GM12878 (cell line): ENCODE measurements at regions not wholly inside any gene's neighbourhood (a gene's known extent, or its start where the extent isn't known, plus 50 kb on each side); places are given as distances from the start of the nearest gene placed in this dataset.

Experiments
- CEBPB ChIP-seq, 2 experiments: fragments of 150-350 bp in 1 of 2; IDR thresholded peaks; 2 replicates each; pipeline ENCODE4 v1.6.1; 2012 to 2014; ENCODE audit warnings: low read depth in 2 of 2, low read length in 2 of 2, borderline replicate concordance in 1 of 2, inconsistent platforms in 1 of 2
- ESRRA ChIP-seq: IDR thresholded peaks from 2 replicates; pipeline ENCODE4 v1.6.1; 2012; ENCODE audit warnings: mild to moderate bottlenecking, low read length, improper control_type of control experiment
- ETV6 ChIP-seq, 2 experiments: fragments of 450-650 bp in 1 of 2; IDR thresholded peaks in 1 of 2; conservative IDR thresholded peaks in 1 of 2; 2 replicates each; pipeline ENCODE4 v1.6.1; 2014; ENCODE audit warnings: antibody characterized with exemption in 1 of 2, borderline replicate concordance in 1 of 2, low read depth in 1 of 2, mild to moderate bottlenecking in 1 of 2, moderate library complexity in 1 of 2
- EZH2 ChIP-seq: IDR thresholded peaks from 2 replicates; pipeline ENCODE4 v1.6.1; 2012; ENCODE audit warnings: low read depth, mild to moderate bottlenecking, control low read depth, inconsistent platforms, low read length, borderline replicate concordance; ENCODE audit not compliant: control insufficient read depth
- FOXK2 ChIP-seq: fragments of 450-650 bp; IDR thresholded peaks from 2 replicates; pipeline ENCODE4 v1.6.1; 2017; ENCODE audit warnings: mild to moderate bottlenecking, moderate library complexity
- JUND ChIP-seq: IDR thresholded peaks from 2 replicates; pipeline ENCODE4 v1.6.1; 2012; ENCODE audit warnings: low read depth, mild to moderate bottlenecking, low read length, improper control_type of control experiment, moderate library complexity
- MTA3 ChIP-seq: IDR thresholded peaks from 2 replicates; pipeline ENCODE4 v1.6.1; 2012; ENCODE audit warnings: low read length, inconsistent platforms, borderline replicate concordance
- POLR2A ChIP-seq: IDR thresholded peaks from 2 replicates; pipeline ENCODE4 v1.6.1; 2011; ENCODE audit warnings: low read depth, mild to moderate bottlenecking, low read length
- POLR2AphosphoS5 ChIP-seq: IDR thresholded peaks from 2 replicates; pipeline ENCODE4 v1.6.1; 2011; ENCODE audit warnings: mild to moderate bottlenecking, low read length, inconsistent platforms
- SIX5 ChIP-seq: IDR thresholded peaks from 2 replicates; pipeline ENCODE4 v1.6.1; 2011; ENCODE audit warnings: mild to moderate bottlenecking, low read depth, low read length, moderate library complexity; ENCODE audit not compliant: severe bottlenecking
- SREBF2 ChIP-seq: IDR thresholded peaks from 2 replicates; pipeline ENCODE4 v1.6.1; 2012; ENCODE audit warnings: mild to moderate bottlenecking, low read length
- STAT1 ChIP-seq: fragments of 450-650 bp; conservative IDR thresholded peaks from 2 replicates; pipeline ENCODE4 v1.6.1; 2014; ENCODE audit warnings: antibody characterized with exemption, mild to moderate bottlenecking
- ZNF217 ChIP-seq: fragments of 450-650 bp; IDR thresholded peaks from 2 replicates; pipeline ENCODE4 v1.6.1; 2017; ENCODE audit warnings: antibody characterized with exemption, mild to moderate bottlenecking
- TF ChIP-seq, protein P1 (sequence below), 3 experiments: IDR thresholded peaks in 2 of 3; conservative IDR thresholded peaks in 1 of 3; 2 replicates each; pipeline ENCODE4 v1.5.1; 2011; ENCODE audit warnings: low read depth in 3 of 3, low read length in 3 of 3, mild to moderate bottlenecking in 3 of 3, control low read depth in 2 of 3, moderate library complexity in 2 of 3, inconsistent platforms in 1 of 3, mixed read lengths in 1 of 3; ENCODE audit not compliant: control insufficient read depth in 2 of 3, insufficient read depth in 1 of 3; ENCODE audit errors: extremely low read depth in 1 of 3

- TF ChIP-seq POLR2AphosphoS5 (no peak), POLR2A (no peak), EZH2 (no peak), STAT1 (no peak), ZNF217 (no peak), MTA3 (no peak), JUND (no peak), CEBPB (IDR thresholded peaks at IDR 0.05; ENCODE audit: borderline replicate concordance in 1 of 2, low read depth in 2 of 2, low read length in 2 of 2) (no peak), SREBF2 (no peak), ETV6 (conservative IDR thresholded peaks at IDR 0.05 in 1 of 2, IDR thresholded peaks at IDR 0.05 in 1 of 2; ENCODE audit: borderline replicate concordance in 1 of 2, low read depth in 1 of 2) (no peak), ESRRA (no peak), SIX5 (no peak), FOXK2 (no peak)
- TF ChIP-seq, protein P1, sequence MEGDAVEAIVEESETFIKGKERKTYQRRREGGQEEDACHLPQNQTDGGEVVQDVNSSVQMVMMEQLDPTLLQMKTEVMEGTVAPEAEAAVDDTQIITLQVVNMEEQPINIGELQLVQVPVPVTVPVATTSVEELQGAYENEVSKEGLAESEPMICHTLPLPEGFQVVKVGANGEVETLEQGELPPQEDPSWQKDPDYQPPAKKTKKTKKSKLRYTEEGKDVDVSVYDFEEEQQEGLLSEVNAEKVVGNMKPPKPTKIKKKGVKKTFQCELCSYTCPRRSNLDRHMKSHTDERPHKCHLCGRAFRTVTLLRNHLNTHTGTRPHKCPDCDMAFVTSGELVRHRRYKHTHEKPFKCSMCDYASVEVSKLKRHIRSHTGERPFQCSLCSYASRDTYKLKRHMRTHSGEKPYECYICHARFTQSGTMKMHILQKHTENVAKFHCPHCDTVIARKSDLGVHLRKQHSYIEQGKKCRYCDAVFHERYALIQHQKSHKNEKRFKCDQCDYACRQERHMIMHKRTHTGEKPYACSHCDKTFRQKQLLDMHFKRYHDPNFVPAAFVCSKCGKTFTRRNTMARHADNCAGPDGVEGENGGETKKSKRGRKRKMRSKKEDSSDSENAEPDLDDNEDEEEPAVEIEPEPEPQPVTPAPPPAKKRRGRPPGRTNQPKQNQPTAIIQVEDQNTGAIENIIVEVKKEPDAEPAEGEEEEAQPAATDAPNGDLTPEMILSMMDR (IDR thresholded peaks at IDR 0.05 in 2 of 3, conservative IDR thresholded peaks at IDR 0.05 in 1 of 3; ENCODE audit: control insufficient read depth in 2 of 3, extremely low read depth in 1 of 3, insufficient read depth in 1 of 3, low read depth in 3 of 3, low read length in 3 of 3): no peak
Observed at GRCh38 chr5:143739746-143740145, 72.2 kb upstream of the HMHB1 start.
